ENCODE measurements at regions not wholly inside any gene's neighbourhood (a gene's known extent, or its start where the extent isn't known, plus 50 kb on each side); places are given as distances from the start of the nearest gene placed in this dataset.

DNA sequence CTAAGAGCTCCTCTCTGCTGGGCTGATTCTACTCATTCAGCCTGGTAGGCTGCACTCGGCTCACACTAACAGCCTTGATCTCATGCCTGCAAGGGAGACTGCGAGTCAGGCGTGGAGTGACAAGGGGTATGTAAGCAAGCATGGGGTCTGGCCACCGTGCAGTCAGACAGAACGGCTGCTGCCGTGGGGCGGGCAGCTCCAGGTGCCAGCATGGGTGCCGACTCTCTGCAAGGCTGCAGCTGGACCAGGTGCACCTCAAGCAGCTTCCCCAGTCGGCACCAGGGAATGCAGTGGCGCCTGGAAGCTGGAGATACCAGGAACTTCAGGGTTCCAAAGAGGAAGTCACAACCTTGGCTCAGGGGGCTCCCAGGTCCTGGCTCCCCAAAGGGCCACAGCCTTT, 892.3 kb downstream of the OLFM4 start:
- intact Hi-C loops (cut with DNase I) = no loop called here
- TF ChIP-seq POLR2A (IDR thresholded peaks at IDR 0.05) = no peak
- TF ChIP-seq, protein P1, sequence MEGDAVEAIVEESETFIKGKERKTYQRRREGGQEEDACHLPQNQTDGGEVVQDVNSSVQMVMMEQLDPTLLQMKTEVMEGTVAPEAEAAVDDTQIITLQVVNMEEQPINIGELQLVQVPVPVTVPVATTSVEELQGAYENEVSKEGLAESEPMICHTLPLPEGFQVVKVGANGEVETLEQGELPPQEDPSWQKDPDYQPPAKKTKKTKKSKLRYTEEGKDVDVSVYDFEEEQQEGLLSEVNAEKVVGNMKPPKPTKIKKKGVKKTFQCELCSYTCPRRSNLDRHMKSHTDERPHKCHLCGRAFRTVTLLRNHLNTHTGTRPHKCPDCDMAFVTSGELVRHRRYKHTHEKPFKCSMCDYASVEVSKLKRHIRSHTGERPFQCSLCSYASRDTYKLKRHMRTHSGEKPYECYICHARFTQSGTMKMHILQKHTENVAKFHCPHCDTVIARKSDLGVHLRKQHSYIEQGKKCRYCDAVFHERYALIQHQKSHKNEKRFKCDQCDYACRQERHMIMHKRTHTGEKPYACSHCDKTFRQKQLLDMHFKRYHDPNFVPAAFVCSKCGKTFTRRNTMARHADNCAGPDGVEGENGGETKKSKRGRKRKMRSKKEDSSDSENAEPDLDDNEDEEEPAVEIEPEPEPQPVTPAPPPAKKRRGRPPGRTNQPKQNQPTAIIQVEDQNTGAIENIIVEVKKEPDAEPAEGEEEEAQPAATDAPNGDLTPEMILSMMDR (IDR thresholded peaks at IDR 0.05) = no peak
- WGBS, 2 donors = 33 to 100% methylated on average over 1 to 3 of the region's 10 CpGs
- Histone ChIP-seq H3K9me3 (no peaks in the 10 kb centered on the region), H3K36me3 (no peaks in the 10 kb centered on the region), H3K4me3 (no peak overlapping the region), H3K27ac (no peak overlapping the region), H3K4me1 (no peaks in the 10 kb centered on the region), H3K27me3 (no peaks in the 10 kb centered on the region)
- no peak for DNase-seq

DNA sequence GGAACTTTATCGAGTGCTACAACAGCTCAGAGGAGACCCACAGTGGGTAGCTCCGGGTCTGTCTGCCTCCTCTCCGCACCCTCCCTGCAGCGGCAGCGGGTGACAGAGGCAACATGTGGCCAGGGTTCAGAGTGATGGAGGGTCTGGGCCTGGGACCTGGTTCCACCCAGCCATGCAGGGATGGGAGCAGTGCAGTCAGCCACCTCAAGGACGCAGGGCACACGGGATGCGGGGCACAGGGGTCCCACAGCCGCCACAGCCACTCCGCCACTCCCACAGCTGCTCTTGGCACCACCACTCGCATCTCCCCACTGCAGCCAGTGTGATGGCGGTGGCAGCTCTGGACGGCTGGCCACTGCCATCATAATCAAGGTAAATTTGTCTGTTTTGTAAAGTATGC, 892.9 kb downstream of the OLFM4 start:
- H3K9me3 ChIP-seq = no peaks in the 10 kb centered on the region
- WGBS, 2 donors = 82 to 83% methylated on average over 4 to 9 of the region's 13 CpGs
- DNase-seq = no peak
- intact Hi-C loops (cut with DNase I) = no loop called here
- H3K4me1 ChIP-seq = no peaks in the 10 kb centered on the region
- no peak overlapping the region for H3K27ac ChIP-seq
- no peak overlapping the region for H3K4me3 ChIP-seq
- TF ChIP-seq POLR2A (IDR thresholded peaks at IDR 0.05) = no peak
- TF ChIP-seq, protein P1 (IDR thresholded peaks at IDR 0.05) = no peak
- no peaks in the 10 kb centered on the region for H3K36me3 ChIP-seq
- H3K27me3 ChIP-seq = no peaks in the 10 kb centered on the region

DNA sequence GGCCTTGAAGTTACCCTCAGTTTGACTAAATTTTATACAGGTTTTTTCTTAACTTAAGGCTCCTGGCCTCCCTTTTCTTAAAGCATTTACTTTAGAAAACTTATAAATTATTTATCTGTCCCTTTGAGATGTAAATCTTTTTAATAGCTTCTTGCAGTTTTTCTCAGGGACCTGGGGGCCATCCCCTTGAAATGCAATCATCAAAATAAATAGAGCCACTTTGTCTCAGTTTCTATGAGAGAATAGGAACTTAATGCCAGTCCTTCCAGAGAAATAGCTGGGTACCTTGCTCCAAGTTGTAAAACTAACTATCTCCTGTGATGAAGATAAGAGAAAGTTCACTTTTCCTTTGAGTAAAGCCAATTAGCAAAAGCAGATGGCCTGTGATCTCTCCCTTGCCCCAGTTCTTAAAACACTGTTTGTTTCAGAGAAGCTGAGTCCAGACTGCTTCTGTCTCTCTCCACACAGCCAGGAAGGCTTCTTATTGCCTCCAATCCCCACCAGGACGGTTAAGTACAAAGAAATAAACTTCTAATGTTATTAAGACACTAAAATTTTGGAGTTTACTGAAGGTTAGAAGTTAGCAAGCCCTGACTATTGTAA, 913.1 kb downstream of the OLFM4 start:
- H3K36me3 ChIP-seq = no peaks in the 10 kb centered on the region
- no peaks in the 10 kb centered on the region for H3K9me3 ChIP-seq
- WGBS, 2 donors = 21 to 30% methylated on average over 1 of the region's 1 CpG
- H3K4me1 ChIP-seq = no peaks in the 10 kb centered on the region
- intact Hi-C loops (cut with DNase I) = no loop called here
- no peak overlapping the region for H3K27ac ChIP-seq
- DNase-seq = no peak
- no peak overlapping the region for H3K4me3 ChIP-seq
- TF ChIP-seq, protein P1 (IDR thresholded peaks at IDR 0.05) = no peak
- TF ChIP-seq POLR2A (IDR thresholded peaks at IDR 0.05) = no peak
- no peaks in the 10 kb centered on the region for H3K27me3 ChIP-seq

DNA sequence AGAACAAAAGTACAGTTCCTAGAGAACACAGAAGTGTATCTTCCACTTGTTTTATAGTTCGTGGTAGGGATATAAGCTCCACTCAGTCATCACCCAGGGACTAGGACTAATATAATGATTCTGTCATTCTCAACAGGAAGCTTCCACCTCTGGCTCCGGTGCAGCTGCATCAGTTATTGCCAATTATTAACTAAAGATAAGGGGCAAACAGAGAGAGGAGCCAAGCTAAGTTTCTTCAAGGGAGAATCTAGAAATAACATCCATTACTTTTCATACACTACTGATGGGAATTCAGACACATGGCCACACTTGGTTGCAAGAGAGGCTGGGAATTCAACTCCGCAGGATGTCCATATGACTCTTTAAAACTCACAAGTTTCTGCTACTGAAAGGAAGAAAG, 917.9 kb downstream of the OLFM4 start:
- H3K9me3 ChIP-seq = no peaks in the 10 kb centered on the region
- H3K36me3 ChIP-seq = no peaks in the 10 kb centered on the region
- WGBS, 2 donors = 51 to 54% methylated on average over 3 of the region's 3 CpGs
- TF ChIP-seq, protein P1 (IDR thresholded peaks at IDR 0.05) = no peak
- no peak for TF ChIP-seq POLR2A (IDR thresholded peaks at IDR 0.05)
- H3K27me3 ChIP-seq = no peaks in the 10 kb centered on the region
- no peak overlapping the region for H3K27ac ChIP-seq
- intact Hi-C loops (cut with DNase I) = no loop called here
- no peak overlapping the region for H3K4me3 ChIP-seq
- no peak for DNase-seq
- no peaks in the 10 kb centered on the region for H3K4me1 ChIP-seq

DNA sequence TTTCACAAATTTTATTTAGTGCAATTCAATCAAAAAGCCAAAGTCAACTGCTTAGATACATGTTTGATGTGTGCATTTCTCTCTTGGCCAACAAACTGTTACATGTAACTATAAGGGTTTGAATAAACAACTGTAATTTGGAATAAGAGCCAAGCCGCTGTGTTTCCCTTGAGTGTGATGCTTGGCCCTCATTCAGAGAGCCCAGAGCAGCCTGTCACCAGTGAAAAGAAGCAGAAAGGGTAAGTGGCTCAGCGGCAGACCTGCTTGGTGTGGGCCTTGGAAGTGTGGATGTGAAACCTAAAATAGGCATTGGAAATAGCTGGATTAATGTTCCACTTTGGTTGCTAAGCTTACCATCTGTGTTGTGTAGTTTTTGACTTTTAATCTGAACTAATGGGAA, 924.6 kb downstream of the OLFM4 start:
- TF ChIP-seq POLR2A (IDR thresholded peaks at IDR 0.05) = no peak
- TF ChIP-seq, protein P1 (IDR thresholded peaks at IDR 0.05) = no peak
- DNase-seq = no peak
- WGBS, 2 donors = 54 to 85% methylated on average over 2 of the region's 2 CpGs

More for the DNA sequence above, 924.6 kb downstream of the OLFM4 start:
- no peaks in the 10 kb centered on the region for H3K27me3 ChIP-seq
- no peak overlapping the region for H3K4me3 ChIP-seq
- H3K4me1 ChIP-seq = no peaks in the 10 kb centered on the region
- H3K27ac ChIP-seq = no peak overlapping the region
- H3K36me3 ChIP-seq = no peaks in the 10 kb centered on the region
- intact Hi-C loops (cut with DNase I) = no loop called here
- no peaks in the 10 kb centered on the region for H3K9me3 ChIP-seq

Small RNAs in the stretch of these regions (small RNA-seq; reads per million reads assigned to genes)
- 0 reads per million in 4 donors for gene RN7SL618P

All from esophagus squamous epithelium (tissue), 5 donors.